GM12865 (cell line): ENCODE measurements at regions not wholly inside any gene's neighbourhood (a gene's known extent, or its start where the extent isn't known, plus 50 kb on each side); places are given as distances from the start of the nearest gene placed in this dataset.

Experiments
- DNase-seq: peaks from one replicate; pipeline ENCODE4 v3.0.0; 2010; ENCODE audit warnings: low read depth
- H3K4me3 ChIP-seq: 2 replicates; pipeline ENCODE4 v1.5.1; 2011; ENCODE audit warnings: mild to moderate bottlenecking, low read depth, low read length, control low read depth
- TF ChIP-seq, protein P1 (sequence below): IDR thresholded peaks from 2 replicates; pipeline ENCODE4 v1.5.1; 2011; ENCODE audit warnings: low read length, control low read depth, low read depth, inconsistent platforms; ENCODE audit not compliant: insufficient read depth; ENCODE audit errors: missing control alignments

DNA sequence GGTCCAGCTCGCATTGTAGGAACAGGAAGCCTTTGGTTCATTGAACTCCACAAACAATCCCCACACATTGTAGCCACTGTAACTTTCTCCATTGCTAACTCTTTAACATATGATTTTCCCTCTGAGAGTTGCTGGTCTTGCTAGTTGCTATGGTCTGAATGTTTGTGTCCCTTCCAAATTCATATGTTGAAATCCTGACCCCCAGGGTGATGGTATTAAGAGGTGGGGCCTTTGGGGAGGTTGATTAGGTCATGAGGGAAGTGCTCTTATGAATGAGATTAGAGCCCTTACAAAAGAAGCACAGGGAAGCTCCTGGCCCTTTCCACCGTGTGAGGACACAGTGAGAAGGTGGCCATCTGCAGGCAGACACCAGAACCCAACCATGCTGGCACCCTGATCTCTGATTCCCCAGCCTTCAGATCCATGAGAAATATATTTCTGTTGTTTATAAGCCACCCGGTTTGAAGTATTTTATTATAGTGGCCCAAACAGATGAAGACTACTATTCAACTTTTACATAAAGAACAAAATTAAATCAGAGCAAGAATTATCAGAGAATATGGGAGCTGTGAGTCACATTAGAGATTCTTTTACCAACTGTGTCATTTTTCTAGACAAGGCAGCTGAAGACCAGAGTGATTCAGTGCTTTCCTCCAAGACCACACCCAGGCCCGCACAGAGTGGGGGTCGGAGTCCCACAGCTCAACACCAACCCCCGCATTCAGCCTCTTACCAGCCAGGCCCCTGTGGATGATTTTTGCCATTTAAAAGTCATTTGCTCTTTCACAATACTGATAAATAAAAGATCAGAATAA lies 143.0 kb downstream of the SAMD5 start:
- H3K4me3 ChIP-seq = no peak overlapping the region
- TF ChIP-seq, protein P1, sequence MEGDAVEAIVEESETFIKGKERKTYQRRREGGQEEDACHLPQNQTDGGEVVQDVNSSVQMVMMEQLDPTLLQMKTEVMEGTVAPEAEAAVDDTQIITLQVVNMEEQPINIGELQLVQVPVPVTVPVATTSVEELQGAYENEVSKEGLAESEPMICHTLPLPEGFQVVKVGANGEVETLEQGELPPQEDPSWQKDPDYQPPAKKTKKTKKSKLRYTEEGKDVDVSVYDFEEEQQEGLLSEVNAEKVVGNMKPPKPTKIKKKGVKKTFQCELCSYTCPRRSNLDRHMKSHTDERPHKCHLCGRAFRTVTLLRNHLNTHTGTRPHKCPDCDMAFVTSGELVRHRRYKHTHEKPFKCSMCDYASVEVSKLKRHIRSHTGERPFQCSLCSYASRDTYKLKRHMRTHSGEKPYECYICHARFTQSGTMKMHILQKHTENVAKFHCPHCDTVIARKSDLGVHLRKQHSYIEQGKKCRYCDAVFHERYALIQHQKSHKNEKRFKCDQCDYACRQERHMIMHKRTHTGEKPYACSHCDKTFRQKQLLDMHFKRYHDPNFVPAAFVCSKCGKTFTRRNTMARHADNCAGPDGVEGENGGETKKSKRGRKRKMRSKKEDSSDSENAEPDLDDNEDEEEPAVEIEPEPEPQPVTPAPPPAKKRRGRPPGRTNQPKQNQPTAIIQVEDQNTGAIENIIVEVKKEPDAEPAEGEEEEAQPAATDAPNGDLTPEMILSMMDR = no peak
- no peak for DNase-seq

DNA sequence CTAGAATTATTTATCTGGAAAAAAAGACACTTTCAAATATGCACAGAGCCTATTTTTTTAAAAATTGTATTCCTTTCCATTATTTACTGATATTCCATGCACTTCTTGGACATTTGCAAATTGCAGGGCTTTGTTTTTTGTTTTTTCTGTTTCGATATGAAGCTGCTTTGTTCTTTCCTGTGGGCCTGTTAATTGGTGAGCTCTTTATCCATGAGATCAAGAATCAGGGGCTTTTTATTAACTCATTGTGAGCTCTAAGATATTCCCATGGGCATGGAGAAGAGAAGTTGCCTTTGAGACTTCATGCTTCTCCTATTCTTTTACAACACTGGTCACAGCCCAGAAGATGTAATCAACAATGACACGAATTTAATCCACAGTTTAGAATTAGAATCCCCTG lies 145.1 kb downstream of the SAMD5 start:
- no peak overlapping the region for H3K4me3 ChIP-seq
- TF ChIP-seq, protein P1 = no peak
- DNase-seq = no peak

DNA sequence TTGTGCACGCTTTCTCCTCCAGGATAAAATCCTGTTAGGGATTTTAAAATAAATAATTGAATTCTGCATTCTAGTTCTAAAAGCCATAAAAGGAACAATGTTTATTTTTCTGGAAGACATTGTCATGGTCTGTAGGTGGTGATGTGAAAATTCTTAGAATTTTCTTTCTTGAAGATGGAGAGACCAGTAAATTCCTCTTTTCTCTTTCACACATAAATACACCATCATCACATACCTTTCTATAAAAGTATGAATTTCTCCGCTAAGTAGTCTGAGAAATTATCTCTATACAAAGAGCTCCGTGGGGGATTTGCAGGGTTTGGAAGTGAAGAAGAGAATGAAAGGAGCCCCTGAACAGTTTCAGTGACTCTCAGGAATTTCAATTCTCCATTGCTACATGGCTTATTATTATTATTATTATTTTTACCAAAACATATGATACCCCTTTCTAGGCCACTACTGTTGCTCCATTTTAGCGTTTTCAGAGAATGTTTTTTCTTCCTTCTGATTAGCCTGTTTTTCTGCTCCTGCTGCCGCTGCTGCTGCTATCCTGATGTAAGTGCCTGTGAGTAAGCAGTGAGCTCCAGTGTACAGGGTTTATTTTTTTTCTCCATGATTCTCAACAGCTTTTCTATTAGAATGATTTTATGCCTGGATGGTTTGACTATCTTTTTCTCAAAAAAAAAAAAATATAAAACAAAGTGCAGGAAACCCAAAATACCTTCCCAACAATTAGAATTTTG lies 145.8 kb downstream of the SAMD5 start:
- H3K4me3 ChIP-seq = no peak overlapping the region
- no peak for DNase-seq
- TF ChIP-seq, protein P1 = no peak

DNA sequence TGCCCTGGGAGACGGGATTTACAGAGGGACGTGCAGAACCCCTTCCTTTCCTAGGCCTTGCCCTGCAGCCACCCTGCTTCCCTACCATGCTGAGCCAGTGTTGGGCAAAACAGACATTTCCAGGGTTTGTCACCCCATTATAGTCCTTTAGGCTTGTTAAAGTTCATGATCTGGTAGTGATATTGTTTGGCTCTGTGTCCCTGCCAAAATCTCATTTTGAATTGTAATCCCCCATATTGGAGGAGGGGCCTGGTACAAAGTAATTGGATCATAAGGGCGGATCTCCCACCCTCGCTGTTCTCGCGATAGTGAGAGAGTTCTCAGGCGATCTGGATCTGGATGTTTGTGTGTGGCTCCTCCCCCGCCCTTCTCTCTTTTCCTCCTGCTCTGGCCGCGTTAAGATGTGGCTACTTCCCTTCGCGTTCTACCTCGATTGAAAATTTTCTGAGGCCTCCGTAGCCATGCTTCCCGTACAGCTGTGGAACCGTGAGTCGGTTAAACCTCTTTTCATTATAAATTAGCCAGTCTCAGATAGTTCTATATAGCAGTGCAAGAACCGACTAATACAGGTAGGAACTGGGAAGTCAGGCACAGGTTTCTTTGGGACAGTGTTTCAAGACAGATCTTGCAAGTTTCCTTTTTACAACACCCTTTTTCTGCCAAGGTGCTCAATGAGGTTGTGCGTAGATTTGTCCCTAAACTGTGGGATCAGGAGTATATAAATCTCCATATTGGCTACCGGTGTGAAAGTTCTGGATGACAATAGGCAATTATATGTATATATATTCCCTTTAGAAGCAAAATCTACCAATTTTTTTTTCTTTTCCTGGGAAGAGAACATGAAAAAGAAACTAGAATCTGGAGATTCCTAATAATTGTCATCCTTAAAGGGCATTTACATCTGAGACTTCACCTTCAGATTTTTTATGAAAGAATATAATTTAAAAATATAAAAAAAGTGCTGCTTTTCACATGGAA lies 152.1 kb downstream of the SAMD5 start:
- TF ChIP-seq, protein P1 = no peak
- DNase-seq = no peak

DNA sequence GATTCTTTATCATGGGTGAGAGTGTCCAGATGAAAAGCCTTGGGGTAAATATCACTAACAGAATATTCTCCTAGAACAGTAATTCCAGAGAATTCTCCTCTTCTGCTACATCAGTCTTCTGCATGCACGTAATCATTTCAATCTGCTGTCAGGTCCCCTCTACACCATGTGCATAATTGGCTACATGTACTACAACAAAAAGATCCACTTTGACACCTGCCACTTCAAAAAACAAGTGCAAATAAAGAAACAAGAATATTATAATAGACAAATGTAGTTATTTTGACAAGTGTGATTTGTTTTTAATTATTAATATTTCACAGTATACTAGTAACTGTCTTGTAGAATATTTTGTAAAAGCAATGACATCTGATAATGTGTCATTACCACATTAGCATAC lies 154.2 kb downstream of the SAMD5 start:
- TF ChIP-seq, protein P1 = no peak
- no peak overlapping the region for H3K4me3 ChIP-seq
- DNase-seq = no peak

More for the DNA sequence above, 152.1 kb downstream of the SAMD5 start:
- H3K4me3 ChIP-seq = no peak overlapping the region

DNA sequence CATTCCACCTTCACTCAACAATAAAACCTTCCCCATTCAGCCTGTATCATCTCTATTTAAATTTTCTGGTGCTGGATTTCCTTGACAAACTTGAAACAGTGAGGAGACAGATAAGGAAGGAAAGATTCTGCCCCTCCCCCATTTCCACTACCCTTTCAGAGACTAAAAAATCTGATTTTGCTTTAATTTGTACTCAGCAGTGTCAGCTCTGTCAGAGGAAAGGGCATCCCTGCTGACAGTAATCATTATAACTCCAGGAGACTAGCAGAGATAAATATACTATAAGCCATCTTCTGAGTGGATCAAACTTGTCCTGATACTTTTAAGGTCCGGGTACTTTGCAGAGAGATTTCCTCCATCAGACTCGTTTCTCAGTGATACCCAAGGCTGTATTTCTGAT lies 155.6 kb downstream of the SAMD5 start:
- no peak overlapping the region for H3K4me3 ChIP-seq
- no peak for DNase-seq
- TF ChIP-seq, protein P1 = no peak
